Left forelimb (tissue), 1 donor: ENCODE measurements at regions not wholly inside any gene's neighbourhood (a gene's known extent, or its start where the extent isn't known, plus 50 kb on each side); places are given as distances from the start of the nearest gene placed in this dataset.
"Not testable (repeated sequence)": the region's sequence is repeated elsewhere in the genome, so short reads cannot be mapped to it uniquely, and the experiment has no call there.

Source experiments
- DNase-seq: peaks from one replicate; pipeline ENCODE4 v3.0.0-alpha.2; 2018; ENCODE audit warnings: low spot score

- not testable (repeated sequence) for DNase-seq
These were observed 289.3 kb downstream of the LIPI start for GRCh38 chr21:13921455-13921854.

DNA sequence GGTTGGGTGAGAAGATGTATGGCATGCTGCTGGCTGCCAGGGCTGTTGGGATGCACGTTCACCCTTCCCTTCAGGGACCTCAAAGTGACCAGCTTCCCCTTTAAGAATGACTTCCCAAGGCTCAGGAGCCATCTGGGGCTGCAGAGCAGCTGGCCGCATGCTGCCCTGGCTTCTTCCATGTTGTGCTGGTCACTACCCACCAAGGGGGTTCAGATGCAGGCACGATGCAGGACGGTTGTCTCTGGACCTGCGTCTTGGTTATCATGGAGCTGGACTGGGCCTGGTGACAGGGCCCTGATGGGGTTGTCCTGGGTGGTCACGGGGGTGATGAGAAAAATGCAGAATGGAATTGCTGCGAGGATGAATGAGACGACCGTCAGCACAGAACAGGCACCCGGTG, 297.8 kb downstream of the POTED start:
- DNase-seq: not testable (repeated sequence)

DNA sequence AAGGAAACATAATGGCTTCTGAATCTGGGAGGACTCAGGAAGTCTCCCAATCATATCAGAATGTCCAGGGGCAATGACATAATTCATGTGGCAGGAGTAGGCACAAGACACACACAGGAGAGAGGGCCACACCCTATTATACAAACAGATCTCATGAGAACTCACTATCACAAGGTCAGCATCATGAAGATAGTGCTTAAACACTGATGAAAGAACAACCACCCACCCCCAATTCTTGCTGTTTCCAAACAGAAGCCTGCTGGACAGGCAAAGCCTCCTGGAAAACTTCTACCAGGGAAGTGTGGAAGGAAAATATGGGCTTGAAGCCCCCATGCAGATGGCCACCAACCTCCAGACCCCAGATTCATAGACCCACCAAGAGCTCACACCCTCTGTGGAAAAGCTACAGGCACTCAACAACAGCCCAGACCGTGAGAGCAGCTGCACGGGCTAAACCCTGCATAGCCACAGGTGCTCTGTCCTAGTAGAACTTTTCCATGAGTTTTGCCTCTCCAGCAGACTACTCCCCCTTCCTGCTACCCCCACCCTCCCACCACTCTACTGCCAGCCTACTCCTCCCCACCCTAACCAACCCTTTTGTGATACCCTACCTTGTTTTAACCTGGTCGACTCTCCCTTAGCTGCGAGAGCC, 287.1 kb downstream of the POTED start:
- not testable (repeated sequence) for DNase-seq

- not testable (repeated sequence) for DNase-seq
These were observed 284.0 kb downstream of the POTED start for GRCh38 chr21:13893617-13894016.

- not testable (repeated sequence) for DNase-seq
These were observed 283.4 kb downstream of the POTED start for GRCh38 chr21:13893025-13893424.

- DNase-seq: not testable (repeated sequence)
These were observed 282.7 kb downstream of the POTED start for GRCh38 chr21:13892146-13892751.

DNA sequence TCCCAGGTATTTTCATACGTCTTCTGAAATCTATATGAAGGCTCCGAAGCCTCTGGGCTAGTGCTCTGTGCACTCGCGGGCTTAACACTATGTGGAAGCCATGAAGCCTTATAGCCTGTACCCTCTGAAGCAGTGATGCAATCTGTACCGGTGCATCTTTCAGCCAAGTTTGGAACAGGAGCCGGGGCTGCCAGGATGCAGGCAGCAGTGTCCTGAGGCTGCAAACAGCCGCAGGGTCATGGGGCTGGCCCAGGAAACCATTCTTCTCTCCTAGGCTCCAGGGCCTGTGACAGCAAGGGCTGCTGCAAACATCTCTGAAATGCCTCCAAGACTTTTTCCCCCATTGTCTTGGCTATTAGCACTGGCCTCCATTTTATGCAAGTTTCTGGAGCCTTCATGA, 279.6 kb downstream of the POTED start:
- not testable (repeated sequence) for DNase-seq

DNA sequence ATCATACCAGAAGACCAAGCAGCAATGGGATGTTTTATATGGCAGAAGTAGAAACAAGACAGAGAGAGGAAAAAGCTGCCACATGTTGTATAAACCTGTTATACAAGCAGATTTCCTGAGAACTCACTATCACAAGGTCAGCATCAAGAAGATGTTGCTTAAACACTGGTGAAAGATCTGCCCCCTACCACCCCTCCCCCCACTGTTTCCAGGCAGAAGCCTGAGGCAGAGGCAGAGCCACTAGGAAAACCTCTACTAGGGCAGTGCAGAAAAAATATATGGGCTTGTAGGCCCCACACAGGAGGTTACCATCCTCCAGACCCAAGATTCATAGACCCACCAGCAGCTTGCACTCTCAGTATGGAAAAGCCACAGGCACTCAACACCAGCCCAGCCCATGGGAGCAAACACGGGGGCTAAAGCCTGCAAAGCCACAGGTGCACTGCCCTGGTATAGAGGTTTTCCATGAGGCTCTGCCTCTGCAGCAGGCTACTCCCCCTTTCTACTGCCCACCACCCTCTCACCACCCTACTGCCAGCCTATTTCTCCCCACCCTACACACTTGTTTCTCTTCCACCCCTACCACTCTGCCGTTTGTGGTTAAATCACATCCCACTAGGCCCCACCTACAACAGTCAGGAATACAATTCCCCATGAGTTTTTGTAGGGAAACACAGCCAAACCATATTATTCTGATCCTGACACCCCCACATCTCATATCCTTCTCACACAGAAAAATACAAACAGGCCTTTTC, 274.2 kb downstream of the POTED start:
- not testable (repeated sequence) for DNase-seq

GRCh38 chr21:13877503-13877902, 267.9 kb downstream of the POTED start:
- DNase-seq: not testable (repeated sequence)

- DNase-seq: not testable (repeated sequence)
These were observed 267.4 kb downstream of the POTED start for GRCh38 chr21:13876999-13877398.

DNA sequence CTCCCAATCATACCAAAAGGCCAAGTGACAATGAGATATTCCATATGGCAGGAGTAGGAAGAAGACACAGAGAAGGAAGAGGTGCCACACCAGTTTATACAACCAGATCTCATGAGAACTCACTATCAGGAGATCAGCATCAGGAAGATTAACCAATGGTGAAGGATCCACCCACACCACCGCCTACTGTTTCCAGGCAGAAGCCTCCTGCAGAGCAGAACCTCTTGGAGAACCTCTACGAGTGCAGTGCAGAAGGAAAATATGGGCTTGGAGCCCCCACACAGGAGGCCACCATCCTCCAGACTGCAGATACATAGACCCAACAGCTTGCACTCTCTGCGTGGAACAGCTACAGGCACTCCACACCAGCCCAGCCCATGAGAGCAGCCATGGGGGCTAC, 264.4 kb downstream of the POTED start:
- DNase-seq: not testable (repeated sequence)

DNA sequence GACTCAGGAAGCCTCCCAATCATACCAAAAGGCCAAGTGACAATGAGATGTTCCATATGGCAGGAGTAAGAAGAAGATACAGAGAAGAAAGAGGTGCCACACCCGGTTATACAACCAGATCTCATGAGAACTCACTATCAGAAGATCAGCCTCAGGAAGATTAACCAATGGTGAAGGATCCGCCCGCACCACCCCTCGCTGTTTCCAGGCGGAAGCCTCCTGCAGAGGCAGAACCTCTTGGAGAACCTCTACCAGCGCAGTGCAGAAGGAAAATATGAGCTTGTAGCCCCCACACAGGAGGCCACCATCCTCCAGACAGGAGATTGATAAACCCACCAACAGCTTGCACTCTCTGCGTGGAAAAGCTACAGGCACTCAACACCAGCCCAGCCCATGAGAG, 245.1 kb downstream of the POTED start:
- DNase-seq: no peak

DNA sequence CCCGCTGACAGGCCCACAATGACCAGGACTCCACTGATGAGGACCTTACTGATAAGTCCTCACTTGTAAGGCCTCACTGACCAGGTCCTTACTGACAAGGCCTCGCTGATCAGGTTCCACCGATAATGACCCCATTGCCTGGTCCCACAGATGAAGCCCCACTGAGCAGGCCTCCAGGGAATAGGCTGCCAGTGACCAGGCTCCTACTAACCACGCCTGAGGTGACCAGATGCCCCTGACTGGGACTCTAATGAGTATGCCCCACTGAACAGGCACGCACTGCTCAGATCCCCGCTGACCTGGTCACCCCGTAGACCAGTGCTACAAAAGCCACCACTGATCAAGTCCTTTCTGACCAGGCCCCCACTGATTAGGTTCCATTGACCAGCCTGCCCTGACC, 241.2 kb downstream of the POTED start:
- DNase-seq: not testable (repeated sequence)

DNA sequence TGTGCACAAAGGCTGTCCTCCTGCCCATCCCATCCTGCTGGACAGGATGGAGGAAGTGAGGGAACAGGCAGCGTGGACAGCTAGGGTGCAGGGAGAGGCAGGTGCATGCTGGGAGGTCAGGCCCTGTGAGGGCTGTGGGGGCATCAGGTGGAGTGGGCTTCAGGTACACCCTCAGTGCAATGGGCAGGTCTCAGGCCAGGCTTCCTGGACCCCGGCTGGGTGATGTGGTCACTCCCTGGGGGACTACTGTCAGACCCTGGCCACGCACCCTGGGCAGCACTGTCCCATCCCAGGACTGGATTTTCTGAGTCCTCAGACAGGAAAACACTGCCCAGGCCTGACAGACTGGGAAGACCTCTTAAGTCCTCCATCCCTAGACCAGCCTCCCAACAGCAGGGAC, 239.9 kb downstream of the POTED start:
- not testable (repeated sequence) for DNase-seq

DNA sequence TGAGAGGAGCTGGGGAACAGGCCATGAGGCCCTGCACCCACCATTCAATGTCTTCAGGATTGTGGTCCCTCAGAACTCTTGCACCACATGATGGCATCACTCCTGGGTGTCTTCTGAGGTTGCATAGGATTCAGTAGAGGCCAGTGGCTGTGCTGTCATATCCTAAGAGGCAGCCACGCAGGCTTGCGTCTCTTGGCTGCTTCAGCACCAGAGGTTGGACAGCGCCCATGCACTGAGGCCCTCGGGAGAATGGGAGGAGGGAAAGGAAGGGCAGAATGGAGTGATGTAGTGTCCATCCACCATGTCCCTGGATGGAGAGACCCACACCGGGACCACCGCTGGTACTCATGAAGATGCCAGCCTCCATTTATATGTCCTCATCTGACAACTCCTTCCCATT, 237.1 kb downstream of the POTED start:
- not testable (repeated sequence) for DNase-seq

GRCh38 chr21:13844574-13844973, 235.0 kb downstream of the POTED start:
- not testable (repeated sequence) for DNase-seq

- not testable (repeated sequence) for DNase-seq
These were observed 233.5 kb downstream of the POTED start for GRCh38 chr21:13843081-13843480.

DNA sequence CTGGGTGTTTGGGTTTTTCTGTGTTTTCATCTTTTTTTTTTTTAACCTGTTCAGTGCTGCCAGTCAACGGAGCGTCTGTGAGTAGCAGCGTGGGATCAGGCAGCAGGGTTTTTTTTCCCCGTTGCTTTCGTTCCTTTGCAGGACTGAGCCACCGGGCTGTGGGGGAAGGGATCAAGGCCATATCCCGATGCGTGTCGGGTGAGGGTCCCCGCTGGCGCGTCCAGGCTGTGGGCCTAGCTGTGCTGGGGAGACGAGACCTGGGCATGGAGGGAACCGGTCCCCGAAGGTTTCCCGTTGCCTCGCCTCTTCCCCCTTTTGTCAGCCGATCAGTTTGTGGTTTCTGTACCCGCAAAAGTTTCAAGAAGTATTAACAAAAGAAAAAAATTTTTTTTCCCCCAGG, 218.1 kb downstream of the POTED start:
- not testable (repeated sequence) for DNase-seq

- no peak for DNase-seq
These were observed 217.6 kb downstream of the POTED start for GRCh38 chr21:13827201-13827600.

DNA sequence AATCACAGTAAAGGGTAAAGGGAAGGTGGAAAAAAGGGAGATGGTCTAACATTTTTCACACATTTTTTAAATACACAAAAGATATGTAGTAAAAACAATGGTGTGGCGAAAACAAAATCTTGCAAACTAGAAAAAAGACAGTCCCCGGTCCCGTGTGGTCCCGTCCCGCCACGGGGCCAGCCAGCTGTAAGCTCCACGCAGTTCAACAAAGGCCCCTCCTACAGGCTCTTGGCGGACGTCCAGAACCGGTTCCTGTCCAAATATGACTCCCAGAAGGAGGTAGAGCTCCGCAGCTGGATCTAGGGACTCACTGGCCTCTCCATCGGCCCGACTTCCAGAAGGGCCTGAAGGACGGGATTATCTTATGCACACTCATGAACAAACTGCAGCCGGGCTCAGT, 216.9 kb downstream of the POTED start:
- DNase-seq: not testable (repeated sequence)

DNA sequence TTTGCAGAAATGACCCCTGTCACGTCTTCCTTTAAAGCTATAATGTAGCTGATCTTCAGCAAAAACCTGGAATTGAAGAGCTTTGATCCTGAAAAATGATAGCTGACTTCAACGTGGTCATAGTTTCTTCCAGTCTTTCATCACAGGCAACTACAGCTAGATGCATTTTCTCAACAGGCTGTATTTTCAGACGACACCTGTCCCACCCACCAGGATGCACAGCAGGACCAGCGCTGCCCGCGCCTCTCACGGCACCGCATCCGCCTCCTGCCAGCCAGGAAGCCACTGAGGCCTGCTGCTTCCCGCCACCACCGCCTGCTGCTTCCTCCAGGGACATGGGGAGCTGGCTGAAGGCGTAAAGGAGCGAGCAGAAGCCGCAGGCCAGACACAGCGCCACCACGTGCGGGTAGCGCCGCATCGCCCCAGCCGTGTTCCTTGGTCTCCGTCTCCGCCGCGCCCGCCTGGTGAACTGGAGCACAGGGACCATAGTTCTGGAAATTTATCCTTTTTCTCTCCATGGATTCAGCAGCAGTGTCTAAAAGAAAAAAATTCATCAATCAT, 215.7 kb downstream of the POTED start:
- DNase-seq: not testable (repeated sequence)

DNA sequence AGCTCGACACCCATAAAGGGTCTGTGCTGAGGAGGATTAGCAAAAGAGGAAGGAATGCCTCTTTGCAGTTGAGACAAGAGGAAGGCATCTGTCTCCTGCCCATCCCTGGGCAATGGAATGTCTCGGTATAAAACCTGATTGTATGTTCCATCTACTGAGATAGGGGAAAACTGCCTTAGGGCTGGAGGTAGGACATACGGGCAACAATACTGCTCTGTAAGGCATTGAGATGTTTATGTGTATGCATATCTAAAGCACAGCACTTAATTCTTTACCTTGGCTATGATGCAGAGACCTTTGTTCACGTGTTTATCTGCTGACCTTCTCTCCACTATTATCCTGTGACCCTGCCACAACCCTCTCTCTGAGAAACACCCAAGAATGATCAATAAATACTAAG, 210.7 kb downstream of the POTED start:
- DNase-seq: not testable (repeated sequence)

GRCh38 chr21:13812191-13812590, 202.6 kb downstream of the POTED start:
- not testable (repeated sequence) for DNase-seq
